ENCODE measurements at regions not wholly inside any gene's neighbourhood (a gene's known extent, or its start where the extent isn't known, plus 50 kb on each side); places are given as distances from the start of the nearest gene placed in this dataset.

DNA sequence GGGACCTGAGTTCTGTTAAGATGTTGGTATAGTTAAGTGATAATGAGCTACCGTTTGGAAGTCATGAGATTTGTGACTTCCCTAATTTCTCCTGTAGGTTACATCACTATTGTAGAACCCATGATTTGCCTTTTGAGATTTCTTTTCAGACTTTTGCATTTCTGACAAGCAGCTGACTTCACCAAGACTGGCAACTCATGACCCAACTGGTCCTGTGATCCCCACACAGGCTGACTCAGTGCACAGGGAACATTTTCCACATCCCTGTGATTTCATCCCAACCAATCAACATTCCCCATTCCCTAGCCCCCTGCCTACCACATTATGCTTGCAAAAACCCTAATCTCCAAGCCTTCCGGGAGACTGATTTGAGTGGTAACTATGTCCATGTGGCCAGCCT lies 242.1 kb upstream of the PDZRN3 start:
- TF ChIP-seq, protein P1, sequence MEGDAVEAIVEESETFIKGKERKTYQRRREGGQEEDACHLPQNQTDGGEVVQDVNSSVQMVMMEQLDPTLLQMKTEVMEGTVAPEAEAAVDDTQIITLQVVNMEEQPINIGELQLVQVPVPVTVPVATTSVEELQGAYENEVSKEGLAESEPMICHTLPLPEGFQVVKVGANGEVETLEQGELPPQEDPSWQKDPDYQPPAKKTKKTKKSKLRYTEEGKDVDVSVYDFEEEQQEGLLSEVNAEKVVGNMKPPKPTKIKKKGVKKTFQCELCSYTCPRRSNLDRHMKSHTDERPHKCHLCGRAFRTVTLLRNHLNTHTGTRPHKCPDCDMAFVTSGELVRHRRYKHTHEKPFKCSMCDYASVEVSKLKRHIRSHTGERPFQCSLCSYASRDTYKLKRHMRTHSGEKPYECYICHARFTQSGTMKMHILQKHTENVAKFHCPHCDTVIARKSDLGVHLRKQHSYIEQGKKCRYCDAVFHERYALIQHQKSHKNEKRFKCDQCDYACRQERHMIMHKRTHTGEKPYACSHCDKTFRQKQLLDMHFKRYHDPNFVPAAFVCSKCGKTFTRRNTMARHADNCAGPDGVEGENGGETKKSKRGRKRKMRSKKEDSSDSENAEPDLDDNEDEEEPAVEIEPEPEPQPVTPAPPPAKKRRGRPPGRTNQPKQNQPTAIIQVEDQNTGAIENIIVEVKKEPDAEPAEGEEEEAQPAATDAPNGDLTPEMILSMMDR (IDR thresholded peaks at IDR 0.05 in 8 of 11, conservative IDR thresholded peaks at IDR 0.05 in 3 of 11), result no peak
- no peak for TF ChIP-seq POLR2A (IDR thresholded peaks at IDR 0.05)
